ENCODE measurements at regions not wholly inside any gene's neighbourhood (a gene's known extent, or its start where the extent isn't known, plus 50 kb on each side); places are given as distances from the start of the nearest gene placed in this dataset.

DNA sequence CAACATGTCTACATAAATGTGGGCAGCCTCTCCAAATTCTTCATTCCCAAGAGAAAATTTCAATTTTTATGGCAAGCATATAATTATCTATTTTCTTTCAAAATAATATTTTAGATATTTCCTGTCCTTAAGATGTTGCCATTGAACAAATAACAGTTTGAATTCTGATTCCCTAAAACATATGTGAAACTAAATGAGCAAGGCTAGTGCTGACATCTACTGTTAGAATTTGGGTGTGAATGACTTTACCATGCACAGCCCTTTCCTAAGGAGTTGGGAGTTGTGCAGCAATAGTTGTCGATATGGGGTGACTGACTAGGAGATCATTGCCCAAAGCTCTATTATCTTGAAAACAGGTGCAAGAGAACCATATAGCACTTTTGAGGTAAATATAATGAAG, 108.2 kb upstream of the SLC38A4 start:
- TF ChIP-seq EZH2 (IDR thresholded peaks at IDR 0.05; ENCODE audit: low read length, unreplicated experiment) (no peak), CTCF (conservative IDR thresholded peaks at IDR 0.05; ENCODE audit: low read depth, low read length) (peak; percentile 76)

Data from PC-3 (cell line).